Astrocyte (in vitro differentiated cells and primary cell): ENCODE measurements at regions not wholly inside any gene's neighbourhood (a gene's known extent, or its start where the extent isn't known, plus 50 kb on each side); places are given as distances from the start of the nearest gene placed in this dataset.

Source experiments
- DNase-seq: peaks from one replicate; pipeline ENCODE4 v3.0.0-alpha.2; 2010; ENCODE audit warnings: low read depth
- FAIRE-seq: peaks from 2 replicates; lab custom pipeline; 2011; peaks lifted over from hg19 to GRCh38; lab: Jason Lieb, UNC
- H2AFZ ChIP-seq: 2 replicates; pipeline ENCODE4 v1.6.0; 2012; ENCODE audit warnings: low read depth, low read length, inconsistent platforms
- H3K27ac ChIP-seq: 2 replicates; pipeline ENCODE4 v1.5.1; 2011; ENCODE audit warnings: low read depth, low read length, inconsistent platforms
- H3K27me3 ChIP-seq: 2 replicates; pipeline ENCODE4 v1.6.0; 2011; ENCODE audit warnings: low read length, inconsistent platforms; ENCODE audit not compliant: insufficient read depth
- H3K36me3 ChIP-seq: 2 replicates; pipeline ENCODE4 v1.5.1; 2011; ENCODE audit warnings: low read length, inconsistent platforms; ENCODE audit not compliant: insufficient read depth
- H3K4me1 ChIP-seq: 2 replicates; pipeline ENCODE4 v1.5.1; 2011; ENCODE audit warnings: low read length, inconsistent platforms; ENCODE audit not compliant: insufficient read depth
- H3K4me2 ChIP-seq: 2 replicates; pipeline ENCODE4 v1.6.0; 2012; ENCODE audit warnings: low read length, inconsistent platforms
- H3K4me3 ChIP-seq: 2 replicates; pipeline ENCODE4 v1.5.1; 2011; ENCODE audit warnings: low read depth, mild to moderate bottlenecking, low read length, inconsistent platforms; ENCODE audit not compliant: insufficient read depth
- H3K79me2 ChIP-seq: 2 replicates; pipeline ENCODE4 v1.6.0; 2012; ENCODE audit warnings: mild to moderate bottlenecking, low read length, inconsistent platforms; ENCODE audit not compliant: insufficient read depth
- H3K9ac ChIP-seq: 2 replicates; pipeline ENCODE4 v1.6.0; 2012; ENCODE audit warnings: mild to moderate bottlenecking, low read length, inconsistent platforms
- H3K9me3 ChIP-seq: 2 replicates; pipeline ENCODE4 v1.5.1; 2012; ENCODE audit warnings: low read depth, mild to moderate bottlenecking, low read length, inconsistent platforms; ENCODE audit not compliant: insufficient read depth
- H4K20me1 ChIP-seq: 2 replicates; pipeline ENCODE4 v1.6.0; 2012; ENCODE audit warnings: low read length, inconsistent platforms; ENCODE audit not compliant: insufficient read depth
- H3K27ac Mint-ChIP-seq: one replicate; pipeline ENCODE4 v1.8.0; 2021; ENCODE audit warnings: mild to moderate bottlenecking, mixed read lengths; ENCODE audit not compliant: unreplicated experiment
- H3K27me3 Mint-ChIP-seq: one replicate; pipeline ENCODE4 v1.8.0; 2021; ENCODE audit warnings: low read depth, mixed read lengths; ENCODE audit not compliant: unreplicated experiment
- H3K36me3 Mint-ChIP-seq: one replicate; pipeline ENCODE4 v1.8.0; 2021; ENCODE audit warnings: low read depth, mixed read lengths; ENCODE audit not compliant: unreplicated experiment
- H3K4me1 Mint-ChIP-seq: one replicate; pipeline ENCODE4 v1.8.0; 2021; ENCODE audit warnings: low read depth, mixed read lengths; ENCODE audit not compliant: unreplicated experiment
- H3K4me3 Mint-ChIP-seq: one replicate; pipeline ENCODE4 v1.8.0; 2021; ENCODE audit warnings: mild to moderate bottlenecking, moderate library complexity, mixed read lengths; ENCODE audit not compliant: unreplicated experiment
- H3K9me3 Mint-ChIP-seq: one replicate; pipeline ENCODE4 v1.8.0; 2021; ENCODE audit warnings: mild to moderate bottlenecking, mixed read lengths; ENCODE audit not compliant: unreplicated experiment
- EZH2 ChIP-seq: IDR thresholded peaks from 2 replicates; pipeline ENCODE4 v1.6.1; 2012; ENCODE audit warnings: mild to moderate bottlenecking, low read length, inconsistent platforms; ENCODE audit not compliant: insufficient read depth
- TF ChIP-seq, protein P1 (sequence below): IDR thresholded peaks from 2 replicates; pipeline ENCODE4 v1.5.1; 2011; ENCODE audit warnings: low read depth, mild to moderate bottlenecking, inconsistent platforms, low read length, moderate library complexity; ENCODE audit not compliant: insufficient read depth

DNA sequence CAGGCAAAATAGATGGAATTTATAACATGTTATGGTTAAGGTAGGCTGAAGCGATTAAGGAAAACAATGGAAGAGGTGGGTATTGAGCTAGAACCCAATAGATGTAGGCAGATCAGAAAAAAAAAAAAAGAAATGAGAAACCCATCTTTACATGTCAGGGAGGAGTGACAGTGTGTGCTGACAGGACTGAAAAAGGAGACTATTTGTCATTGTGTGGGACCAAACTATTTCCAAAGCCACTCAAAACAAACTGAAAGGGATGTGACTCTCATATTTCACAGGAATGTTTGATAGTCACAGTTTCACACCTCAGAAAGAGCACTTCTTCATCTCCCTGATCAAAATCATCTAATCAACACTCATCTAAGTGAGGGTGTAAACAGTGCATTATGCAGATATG is 122.3 kb upstream of the KIF2A start:
- Histone ChIP-seq H2AFZ (no peak overlapping the region), H3K27ac (no peak overlapping the region), H3K36me3 (no peaks in the 10 kb centered on the region), H3K79me2 (no peaks in the 10 kb centered on the region), H3K9me3 (no peaks in the 10 kb centered on the region), H3K4me2 (no peak overlapping the region), H3K4me1 (no peaks in the 10 kb centered on the region), H3K27me3 (no peaks in the 10 kb centered on the region), H3K9ac (no peak overlapping the region), H4K20me1 (no peaks in the 10 kb centered on the region), H3K4me3 (no peak overlapping the region)
- Mint-ChIP-seq H3K4me1 (peaks cover 3% of the 10 kb centered on the region), H3K9me3 (no peaks in the 10 kb centered on the region), H3K27me3 (no peaks in the 10 kb centered on the region), H3K27ac (no peak overlapping the region), H3K4me3 (no peak overlapping the region), H3K36me3 (no peaks in the 10 kb centered on the region)
- no peak for TF ChIP-seq EZH2
- TF ChIP-seq, protein P1, sequence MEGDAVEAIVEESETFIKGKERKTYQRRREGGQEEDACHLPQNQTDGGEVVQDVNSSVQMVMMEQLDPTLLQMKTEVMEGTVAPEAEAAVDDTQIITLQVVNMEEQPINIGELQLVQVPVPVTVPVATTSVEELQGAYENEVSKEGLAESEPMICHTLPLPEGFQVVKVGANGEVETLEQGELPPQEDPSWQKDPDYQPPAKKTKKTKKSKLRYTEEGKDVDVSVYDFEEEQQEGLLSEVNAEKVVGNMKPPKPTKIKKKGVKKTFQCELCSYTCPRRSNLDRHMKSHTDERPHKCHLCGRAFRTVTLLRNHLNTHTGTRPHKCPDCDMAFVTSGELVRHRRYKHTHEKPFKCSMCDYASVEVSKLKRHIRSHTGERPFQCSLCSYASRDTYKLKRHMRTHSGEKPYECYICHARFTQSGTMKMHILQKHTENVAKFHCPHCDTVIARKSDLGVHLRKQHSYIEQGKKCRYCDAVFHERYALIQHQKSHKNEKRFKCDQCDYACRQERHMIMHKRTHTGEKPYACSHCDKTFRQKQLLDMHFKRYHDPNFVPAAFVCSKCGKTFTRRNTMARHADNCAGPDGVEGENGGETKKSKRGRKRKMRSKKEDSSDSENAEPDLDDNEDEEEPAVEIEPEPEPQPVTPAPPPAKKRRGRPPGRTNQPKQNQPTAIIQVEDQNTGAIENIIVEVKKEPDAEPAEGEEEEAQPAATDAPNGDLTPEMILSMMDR: no peak
- FAIRE-seq (no peak), DNase-seq (no peak)

DNA sequence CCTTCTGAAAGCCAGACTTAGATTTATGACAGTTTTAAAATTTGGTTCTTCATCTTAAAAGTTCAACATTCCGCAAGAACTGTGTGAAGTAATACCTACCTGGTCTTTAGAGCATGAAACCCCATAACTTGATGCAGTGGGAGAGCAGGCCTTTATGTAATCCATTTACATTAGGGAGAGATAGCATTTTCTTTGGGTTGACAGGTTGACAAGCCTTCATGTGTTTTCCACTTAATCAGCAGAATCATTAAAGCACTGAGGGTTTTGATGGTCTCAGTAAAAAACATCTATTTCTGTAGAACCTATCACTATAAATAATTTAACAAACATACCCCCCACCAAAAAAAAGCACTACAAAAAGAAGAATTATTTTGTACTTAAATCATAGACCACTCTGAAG is 121.6 kb upstream of the KIF2A start:
- Mint-ChIP-seq H3K27me3 (no peaks in the 10 kb centered on the region), H3K9me3 (no peaks in the 10 kb centered on the region), H3K36me3 (no peaks in the 10 kb centered on the region), H3K4me1 (peaks cover 3% of the 10 kb centered on the region), H3K27ac (no peak overlapping the region), H3K4me3 (no peak overlapping the region)
- H3K27ac ChIP-seq: no peak overlapping the region
- no peaks in the 10 kb centered on the region for H3K36me3 ChIP-seq
- H3K4me1 ChIP-seq: no peaks in the 10 kb centered on the region
- no peak overlapping the region for H3K4me2 ChIP-seq
- no peak overlapping the region for H2AFZ ChIP-seq
- H3K9ac ChIP-seq: no peak overlapping the region
- no peak overlapping the region for H3K4me3 ChIP-seq
- no peaks in the 10 kb centered on the region for H3K27me3 ChIP-seq
- no peaks in the 10 kb centered on the region for H3K79me2 ChIP-seq
- no peaks in the 10 kb centered on the region for H4K20me1 ChIP-seq
- no peak for DNase-seq
- FAIRE-seq: no peak
- no peaks in the 10 kb centered on the region for H3K9me3 ChIP-seq
- TF ChIP-seq EZH2: no peak
- TF ChIP-seq, protein P1: no peak

DNA sequence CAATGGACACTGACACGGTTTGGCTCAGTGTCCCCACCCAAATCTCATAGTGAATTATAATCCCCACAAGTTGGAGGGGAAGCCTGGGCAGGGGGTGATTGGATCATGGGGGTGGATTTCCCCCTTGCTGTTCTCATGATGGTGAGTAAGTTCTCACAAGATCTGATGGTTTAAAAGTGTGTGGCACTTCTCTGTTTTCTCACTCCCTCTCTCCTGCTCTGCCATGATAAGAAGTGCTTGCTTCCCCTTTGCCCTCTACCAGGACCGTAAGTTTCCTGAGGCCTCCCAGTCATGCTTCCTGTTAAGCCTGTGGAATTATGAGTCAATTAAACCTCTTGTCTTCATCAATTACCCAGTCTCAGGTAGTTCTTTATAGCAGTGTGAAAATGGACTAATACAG is 115.8 kb upstream of the KIF2A start:
- Histone ChIP-seq H3K4me2 (no peak overlapping the region), H3K36me3 (no peaks in the 10 kb centered on the region), H3K27ac (no peak overlapping the region), H2AFZ (no peak overlapping the region), H3K4me1 (no peaks in the 10 kb centered on the region), H3K27me3 (no peaks in the 10 kb centered on the region), H4K20me1 (no peaks in the 10 kb centered on the region), H3K4me3 (no peak overlapping the region), H3K9ac (no peak overlapping the region), H3K9me3 (peaks cover 2% of the 10 kb centered on the region), H3K79me2 (no peaks in the 10 kb centered on the region)
- no peaks in the 10 kb centered on the region for H3K4me1 Mint-ChIP-seq
- peaks cover 1% of the 10 kb centered on the region for H3K36me3 Mint-ChIP-seq
- H3K27me3 Mint-ChIP-seq: no peaks in the 10 kb centered on the region
- no peak for DNase-seq
- no peak for TF ChIP-seq EZH2
- TF ChIP-seq, protein P1: no peak
- no peak overlapping the region for H3K4me3 Mint-ChIP-seq
- FAIRE-seq: no peak
- H3K9me3 Mint-ChIP-seq: peaks cover 15% of the 10 kb centered on the region
- H3K27ac Mint-ChIP-seq: no peak overlapping the region
